SW480 (cell line): ENCODE measurements at regions not wholly inside any gene's neighbourhood (a gene's known extent, or its start where the extent isn't known, plus 50 kb on each side); places are given as distances from the start of the nearest gene placed in this dataset.
"Not testable (repeated sequence)": the region's sequence is repeated elsewhere in the genome, so short reads cannot be mapped to it uniquely, and the experiment has no call there.

ENCODE experiments used
- DNase-seq: peaks from one replicate; pipeline ENCODE4 v3.0.0-alpha.2; 2016; ENCODE audit warnings: low spot score

DNA sequence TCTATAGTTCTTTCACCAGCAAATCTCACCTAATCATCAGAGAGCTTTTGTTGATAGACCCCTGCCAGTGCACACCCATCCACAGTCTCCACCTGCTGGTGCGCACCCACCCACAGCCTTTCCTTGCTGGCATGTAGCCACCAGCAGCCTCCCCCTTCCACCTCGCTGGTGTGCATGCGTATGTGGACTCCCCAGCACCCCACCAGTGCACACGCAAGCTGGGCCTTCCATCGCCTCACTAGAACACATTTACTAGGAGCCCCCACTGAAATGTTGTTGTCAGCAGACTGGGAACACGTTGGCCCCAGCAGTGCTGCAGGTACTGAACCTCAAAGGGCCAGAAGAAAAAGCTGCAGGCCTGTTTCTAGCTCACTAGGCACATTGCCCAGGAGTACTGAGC, 104.9 kb upstream of the ZWINT start:
- no peak for DNase-seq

DNA sequence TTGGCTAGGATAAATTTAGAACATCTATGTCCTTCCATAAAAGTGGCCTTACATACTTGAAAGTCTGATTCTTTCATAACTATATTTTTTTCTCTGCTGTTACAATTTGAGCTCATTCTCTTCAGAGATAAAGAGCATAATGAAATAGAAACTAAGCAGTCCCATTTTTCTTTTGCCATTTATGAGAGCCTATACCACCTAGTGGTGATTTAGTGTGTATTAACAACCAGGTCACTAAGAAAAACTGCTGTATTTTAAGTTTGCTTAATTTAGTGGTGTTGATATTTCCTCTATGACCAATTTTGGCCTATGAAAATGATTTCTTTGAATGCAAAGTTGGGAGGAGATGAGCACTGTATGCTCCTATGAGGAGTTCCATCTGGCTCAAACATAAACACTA, 88.7 kb upstream of the ZWINT start:
- peak; percentile 10 for DNase-seq

DNA sequence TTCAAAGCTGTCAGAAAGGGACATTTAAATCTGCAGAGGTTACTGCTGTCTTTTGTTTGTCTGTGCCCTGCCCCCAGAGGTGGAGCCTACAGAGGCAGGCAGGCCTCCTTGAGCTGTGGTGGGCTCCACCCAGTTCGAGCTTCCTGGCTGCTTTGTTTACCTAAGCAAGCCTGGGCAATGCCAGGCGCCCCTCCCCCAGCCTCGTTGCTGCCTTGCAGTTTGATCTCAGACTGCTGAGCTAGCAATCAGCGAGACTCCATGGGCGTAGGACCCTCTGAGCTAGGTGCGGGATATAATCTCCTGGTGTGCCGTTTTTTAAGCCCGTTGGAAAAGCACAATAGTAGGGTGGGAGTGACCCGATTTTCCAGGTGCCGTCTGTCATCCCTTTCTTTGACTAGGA, 86.6 kb upstream of the ZWINT start:
- DNase-seq: not testable (repeated sequence)

DNA sequence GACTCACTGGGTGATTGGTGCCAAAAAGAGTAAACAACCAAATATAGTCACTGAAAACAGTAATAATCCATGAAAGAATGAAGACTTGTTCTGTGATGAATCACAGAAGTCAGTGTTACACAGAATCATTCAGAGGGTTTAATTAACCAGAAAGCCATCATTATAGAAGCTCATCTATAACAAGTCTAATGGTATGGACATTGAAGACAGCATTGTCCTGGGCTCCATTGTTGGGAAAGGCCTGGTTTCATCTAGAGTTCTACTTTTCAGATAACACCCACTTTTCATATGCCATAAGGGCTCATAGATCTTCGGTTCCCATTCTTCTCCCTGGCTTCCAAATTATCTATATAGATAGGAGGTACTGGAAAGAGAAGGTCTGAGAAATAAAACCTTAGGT, 80.3 kb upstream of the ZWINT start:
- not testable (repeated sequence) for DNase-seq
